ENCODE measurements at regions not wholly inside any gene's neighbourhood (a gene's known extent, or its start where the extent isn't known, plus 50 kb on each side); places are given as distances from the start of the nearest gene placed in this dataset.

- WGBS, 2 donors: 71 to 88% methylated on average over 3 of the region's 3 CpGs
- ATAC-seq (no peak), DNase-seq (no peak)
- H3K27me3 ChIP-seq: no peaks in the 10 kb centered on the region
- no peak for TF ChIP-seq POLR2A (IDR thresholded peaks at IDR 0.05)
- no peak for TF ChIP-seq CTCF (IDR thresholded peaks at IDR 0.05)
- intact Hi-C loops (cut with DNase I): no loop called here
- no peaks in the 10 kb centered on the region for H3K36me3 ChIP-seq (replicated peaks in 1 of 2; ENCODE audit: insufficient read depth in 1 of 2, low read depth in 2 of 2)
- no peaks in the 10 kb centered on the region for H3K9me3 ChIP-seq
- no peak overlapping the region for H3K4me3 ChIP-seq
- no peaks in the 10 kb centered on the region for H3K4me1 ChIP-seq
- no peak overlapping the region for H3K27ac ChIP-seq
Observed at GRCh38 chr5:27491746-27492439, 453.5 kb upstream of the CDH9 start.

DNA sequence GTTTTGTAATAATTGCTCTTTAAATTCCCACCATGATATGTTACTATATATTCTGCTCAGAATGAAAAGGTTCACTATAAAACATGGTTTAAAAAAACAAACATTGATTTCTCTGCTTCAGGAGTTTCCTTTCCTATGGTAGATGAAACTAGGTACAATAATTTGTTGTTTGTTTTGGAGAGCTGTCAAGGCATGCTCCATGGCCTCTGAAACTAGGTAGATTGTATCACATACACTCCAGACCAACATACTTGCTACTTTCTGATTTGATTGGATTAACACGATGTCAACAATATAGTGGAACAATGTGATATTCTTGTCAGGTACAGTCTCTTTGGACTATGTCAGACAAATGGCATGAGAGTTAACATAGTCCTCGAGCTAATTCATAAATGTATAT is 452.7 kb upstream of the CDH9 start:
- no peak for DNase-seq
- WGBS, 2 donors: 40 to 44% methylated on average over 2 of the region's 2 CpGs
- ATAC-seq: no peak
- Histone ChIP-seq H3K27ac (no peak overlapping the region), H3K4me3 (no peak overlapping the region), H3K4me1 (no peaks in the 10 kb centered on the region), H3K36me3 (replicated peaks in 1 of 2; ENCODE audit: insufficient read depth in 1 of 2, low read depth in 2 of 2) (no peaks in the 10 kb centered on the region), H3K27me3 (no peaks in the 10 kb centered on the region), H3K9me3 (no peaks in the 10 kb centered on the region)
- intact Hi-C loops (cut with DNase I): no loop called here
- TF ChIP-seq CTCF (IDR thresholded peaks at IDR 0.05) (no peak), POLR2A (IDR thresholded peaks at IDR 0.05) (no peak)

- H3K9me3 ChIP-seq: no peaks in the 10 kb centered on the region
- H3K4me3 ChIP-seq: no peak overlapping the region
- no peaks in the 10 kb centered on the region for H3K27me3 ChIP-seq
- DNase-seq (no peak), ATAC-seq (no peak)
- intact Hi-C loops (cut with DNase I): no loop called here
- H3K36me3 ChIP-seq (replicated peaks in 1 of 2; ENCODE audit: insufficient read depth in 1 of 2, low read depth in 2 of 2): no peaks in the 10 kb centered on the region
- no peaks in the 10 kb centered on the region for H3K4me1 ChIP-seq
- WGBS, 2 donors: 48 to 70% methylated on average over 1 of the region's 1 CpG
- TF ChIP-seq POLR2A (IDR thresholded peaks at IDR 0.05): no peak
- no peak overlapping the region for H3K27ac ChIP-seq
Observed at GRCh38 chr5:27489701-27490100, 451.3 kb upstream of the CDH9 start.

GRCh38 chr5:27482663-27483062 is 444.3 kb upstream of the CDH9 start:
- DNase-seq: no peak
- TF ChIP-seq CTCF (IDR thresholded peaks at IDR 0.05): no peak
- Histone ChIP-seq H3K27me3 (no peaks in the 10 kb centered on the region), H3K27ac (no peak overlapping the region), H3K4me1 (no peaks in the 10 kb centered on the region), H3K36me3 (replicated peaks in 1 of 2; ENCODE audit: insufficient read depth in 1 of 2, low read depth in 2 of 2) (no peaks in the 10 kb centered on the region), H3K9me3 (no peaks in the 10 kb centered on the region), H3K4me3 (no peak overlapping the region)
- WGBS, 2 donors: 30 to 63% methylated on average over 1 of the region's 1 CpG
- no peak for ATAC-seq
- intact Hi-C loops (cut with DNase I): no loop called here

- Histone ChIP-seq H3K27me3 (no peaks in the 10 kb centered on the region), H3K9me3 (no peaks in the 10 kb centered on the region), H3K27ac (no peak overlapping the region), H3K4me3 (no peak overlapping the region), H3K36me3 (replicated peaks in 1 of 2; ENCODE audit: insufficient read depth in 1 of 2, low read depth in 2 of 2) (no peaks in the 10 kb centered on the region), H3K4me1 (no peaks in the 10 kb centered on the region)
- TF ChIP-seq POLR2A (IDR thresholded peaks at IDR 0.05) (no peak), CTCF (IDR thresholded peaks at IDR 0.05) (no peak)
- ATAC-seq: no peak
- 35% methylated on average over 4 of the region's 4 CpGs for WGBS, 2 donors
- no peak for DNase-seq
- intact Hi-C loops (cut with DNase I): no loop called here
Observed at GRCh38 chr5:27479859-27480258, 441.5 kb upstream of the CDH9 start.

Data from body of pancreas (tissue), 4 donors.